GM23338 (cell line): ENCODE measurements at regions not wholly inside any gene's neighbourhood (a gene's known extent, or its start where the extent isn't known, plus 50 kb on each side); places are given as distances from the start of the nearest gene placed in this dataset.

Experiments
- CREB1 ChIP-seq: fragments of 250-450 bp; sonication (Bioruptor Pico); IDR thresholded peaks from 2 replicates; pipeline ENCODE4 v1.5.0; 2020; ENCODE audit warnings: low read depth, mild to moderate bottlenecking, moderate library complexity
- EZH2 ChIP-seq: fragments of 200-600 bp; sonication (generic); IDR thresholded peaks from one replicate; pipeline ENCODE4 v1.8.0; 2017; ENCODE audit warnings: antibody characterized with exemption, mild to moderate bottlenecking, low read depth; ENCODE audit not compliant: unreplicated experiment
- EZH2phosphoT487 ChIP-seq: fragments of 200-600 bp; sonication (generic); IDR thresholded peaks from one replicate; pipeline ENCODE4 v1.8.1; 2018; ENCODE audit warnings: antibody characterized with exemption; ENCODE audit not compliant: unreplicated experiment
- JUNB ChIP-seq: IDR thresholded peaks from one replicate; pipeline ENCODE4 v1.6.1; 2016; ENCODE audit warnings: antibody characterized with exemption; ENCODE audit not compliant: unreplicated experiment
- POLR2AphosphoS5 ChIP-seq: IDR thresholded peaks from 2 replicates; pipeline ENCODE4 v1.6.1; 2016; ENCODE audit warnings: antibody characterized with exemption, low read depth
- ZNF114 ChIP-seq: fragments of 250-450 bp; sonication (Bioruptor Pico); IDR thresholded peaks from 2 replicates; pipeline ENCODE4 v1.5.0; 2020; ENCODE audit warnings: mild to moderate bottlenecking, moderate library complexity
- ZNF331 ChIP-seq: fragments of 250-450 bp; sonication (Bioruptor Pico); IDR thresholded peaks from 2 replicates; pipeline ENCODE4 v1.5.0; 2020; ENCODE audit warnings: low read depth, mild to moderate bottlenecking, moderate library complexity
- TF ChIP-seq, protein P1 (sequence below): IDR thresholded peaks from one replicate; pipeline ENCODE4 v1.6.1; 2018; ENCODE audit warnings: antibody characterized with exemption; ENCODE audit not compliant: unreplicated experiment
- TF ChIP-seq, protein P2 (sequence below), 2 experiments: fragments of 200-600 bp in 1 of 2; sonication (generic) in 1 of 2; conservative IDR thresholded peaks; 2 replicates each; pipeline versions ENCODE4 v1.5.1 to v1.6.1; 2016 to 2017; ENCODE audit warnings: antibody characterized with exemption in 2 of 2, low read depth in 2 of 2, mild to moderate bottlenecking in 2 of 2, moderate library complexity in 1 of 2
- TF ChIP-seq, protein P3 (sequence below): fragments of 250-450 bp; sonication (Bioruptor Pico); IDR thresholded peaks from 2 replicates; pipeline ENCODE4 v1.5.0; 2020; ENCODE audit warnings: mild to moderate bottlenecking, moderate library complexity

DNA sequence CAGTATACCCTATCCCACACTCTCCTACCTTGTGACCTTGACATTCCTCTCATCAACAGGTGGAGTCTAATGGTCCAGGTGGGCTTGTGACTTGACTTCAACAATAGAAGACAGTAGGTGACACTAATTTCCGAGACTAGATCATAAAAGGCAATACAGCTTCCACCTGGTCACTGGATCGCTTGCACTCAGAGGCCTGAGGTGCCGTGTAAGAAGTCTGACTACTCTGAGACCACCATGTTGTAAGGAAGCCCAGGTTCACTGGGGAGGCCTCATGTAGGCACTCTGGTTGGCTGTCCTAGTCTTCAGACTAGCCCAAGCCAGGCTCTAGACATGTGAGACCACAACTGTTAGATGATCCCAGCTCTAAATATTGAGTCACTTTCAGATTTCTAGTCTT lies 370.4 kb downstream of the MID1IP1 start:
- no peak for TF ChIP-seq EZH2
- TF ChIP-seq, protein P1, sequence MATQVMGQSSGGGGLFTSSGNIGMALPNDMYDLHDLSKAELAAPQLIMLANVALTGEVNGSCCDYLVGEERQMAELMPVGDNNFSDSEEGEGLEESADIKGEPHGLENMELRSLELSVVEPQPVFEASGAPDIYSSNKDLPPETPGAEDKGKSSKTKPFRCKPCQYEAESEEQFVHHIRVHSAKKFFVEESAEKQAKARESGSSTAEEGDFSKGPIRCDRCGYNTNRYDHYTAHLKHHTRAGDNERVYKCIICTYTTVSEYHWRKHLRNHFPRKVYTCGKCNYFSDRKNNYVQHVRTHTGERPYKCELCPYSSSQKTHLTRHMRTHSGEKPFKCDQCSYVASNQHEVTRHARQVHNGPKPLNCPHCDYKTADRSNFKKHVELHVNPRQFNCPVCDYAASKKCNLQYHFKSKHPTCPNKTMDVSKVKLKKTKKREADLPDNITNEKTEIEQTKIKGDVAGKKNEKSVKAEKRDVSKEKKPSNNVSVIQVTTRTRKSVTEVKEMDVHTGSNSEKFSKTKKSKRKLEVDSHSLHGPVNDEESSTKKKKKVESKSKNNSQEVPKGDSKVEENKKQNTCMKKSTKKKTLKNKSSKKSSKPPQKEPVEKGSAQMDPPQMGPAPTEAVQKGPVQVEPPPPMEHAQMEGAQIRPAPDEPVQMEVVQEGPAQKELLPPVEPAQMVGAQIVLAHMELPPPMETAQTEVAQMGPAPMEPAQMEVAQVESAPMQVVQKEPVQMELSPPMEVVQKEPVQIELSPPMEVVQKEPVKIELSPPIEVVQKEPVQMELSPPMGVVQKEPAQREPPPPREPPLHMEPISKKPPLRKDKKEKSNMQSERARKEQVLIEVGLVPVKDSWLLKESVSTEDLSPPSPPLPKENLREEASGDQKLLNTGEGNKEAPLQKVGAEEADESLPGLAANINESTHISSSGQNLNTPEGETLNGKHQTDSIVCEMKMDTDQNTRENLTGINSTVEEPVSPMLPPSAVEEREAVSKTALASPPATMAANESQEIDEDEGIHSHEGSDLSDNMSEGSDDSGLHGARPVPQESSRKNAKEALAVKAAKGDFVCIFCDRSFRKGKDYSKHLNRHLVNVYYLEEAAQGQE, result no peak
- no peak for TF ChIP-seq POLR2AphosphoS5
- TF ChIP-seq, protein P2, sequence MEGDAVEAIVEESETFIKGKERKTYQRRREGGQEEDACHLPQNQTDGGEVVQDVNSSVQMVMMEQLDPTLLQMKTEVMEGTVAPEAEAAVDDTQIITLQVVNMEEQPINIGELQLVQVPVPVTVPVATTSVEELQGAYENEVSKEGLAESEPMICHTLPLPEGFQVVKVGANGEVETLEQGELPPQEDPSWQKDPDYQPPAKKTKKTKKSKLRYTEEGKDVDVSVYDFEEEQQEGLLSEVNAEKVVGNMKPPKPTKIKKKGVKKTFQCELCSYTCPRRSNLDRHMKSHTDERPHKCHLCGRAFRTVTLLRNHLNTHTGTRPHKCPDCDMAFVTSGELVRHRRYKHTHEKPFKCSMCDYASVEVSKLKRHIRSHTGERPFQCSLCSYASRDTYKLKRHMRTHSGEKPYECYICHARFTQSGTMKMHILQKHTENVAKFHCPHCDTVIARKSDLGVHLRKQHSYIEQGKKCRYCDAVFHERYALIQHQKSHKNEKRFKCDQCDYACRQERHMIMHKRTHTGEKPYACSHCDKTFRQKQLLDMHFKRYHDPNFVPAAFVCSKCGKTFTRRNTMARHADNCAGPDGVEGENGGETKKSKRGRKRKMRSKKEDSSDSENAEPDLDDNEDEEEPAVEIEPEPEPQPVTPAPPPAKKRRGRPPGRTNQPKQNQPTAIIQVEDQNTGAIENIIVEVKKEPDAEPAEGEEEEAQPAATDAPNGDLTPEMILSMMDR (conservative IDR thresholded peaks at IDR 0.05; ENCODE audit: low read depth in 2 of 2), result no peak
- TF ChIP-seq, protein P3, sequence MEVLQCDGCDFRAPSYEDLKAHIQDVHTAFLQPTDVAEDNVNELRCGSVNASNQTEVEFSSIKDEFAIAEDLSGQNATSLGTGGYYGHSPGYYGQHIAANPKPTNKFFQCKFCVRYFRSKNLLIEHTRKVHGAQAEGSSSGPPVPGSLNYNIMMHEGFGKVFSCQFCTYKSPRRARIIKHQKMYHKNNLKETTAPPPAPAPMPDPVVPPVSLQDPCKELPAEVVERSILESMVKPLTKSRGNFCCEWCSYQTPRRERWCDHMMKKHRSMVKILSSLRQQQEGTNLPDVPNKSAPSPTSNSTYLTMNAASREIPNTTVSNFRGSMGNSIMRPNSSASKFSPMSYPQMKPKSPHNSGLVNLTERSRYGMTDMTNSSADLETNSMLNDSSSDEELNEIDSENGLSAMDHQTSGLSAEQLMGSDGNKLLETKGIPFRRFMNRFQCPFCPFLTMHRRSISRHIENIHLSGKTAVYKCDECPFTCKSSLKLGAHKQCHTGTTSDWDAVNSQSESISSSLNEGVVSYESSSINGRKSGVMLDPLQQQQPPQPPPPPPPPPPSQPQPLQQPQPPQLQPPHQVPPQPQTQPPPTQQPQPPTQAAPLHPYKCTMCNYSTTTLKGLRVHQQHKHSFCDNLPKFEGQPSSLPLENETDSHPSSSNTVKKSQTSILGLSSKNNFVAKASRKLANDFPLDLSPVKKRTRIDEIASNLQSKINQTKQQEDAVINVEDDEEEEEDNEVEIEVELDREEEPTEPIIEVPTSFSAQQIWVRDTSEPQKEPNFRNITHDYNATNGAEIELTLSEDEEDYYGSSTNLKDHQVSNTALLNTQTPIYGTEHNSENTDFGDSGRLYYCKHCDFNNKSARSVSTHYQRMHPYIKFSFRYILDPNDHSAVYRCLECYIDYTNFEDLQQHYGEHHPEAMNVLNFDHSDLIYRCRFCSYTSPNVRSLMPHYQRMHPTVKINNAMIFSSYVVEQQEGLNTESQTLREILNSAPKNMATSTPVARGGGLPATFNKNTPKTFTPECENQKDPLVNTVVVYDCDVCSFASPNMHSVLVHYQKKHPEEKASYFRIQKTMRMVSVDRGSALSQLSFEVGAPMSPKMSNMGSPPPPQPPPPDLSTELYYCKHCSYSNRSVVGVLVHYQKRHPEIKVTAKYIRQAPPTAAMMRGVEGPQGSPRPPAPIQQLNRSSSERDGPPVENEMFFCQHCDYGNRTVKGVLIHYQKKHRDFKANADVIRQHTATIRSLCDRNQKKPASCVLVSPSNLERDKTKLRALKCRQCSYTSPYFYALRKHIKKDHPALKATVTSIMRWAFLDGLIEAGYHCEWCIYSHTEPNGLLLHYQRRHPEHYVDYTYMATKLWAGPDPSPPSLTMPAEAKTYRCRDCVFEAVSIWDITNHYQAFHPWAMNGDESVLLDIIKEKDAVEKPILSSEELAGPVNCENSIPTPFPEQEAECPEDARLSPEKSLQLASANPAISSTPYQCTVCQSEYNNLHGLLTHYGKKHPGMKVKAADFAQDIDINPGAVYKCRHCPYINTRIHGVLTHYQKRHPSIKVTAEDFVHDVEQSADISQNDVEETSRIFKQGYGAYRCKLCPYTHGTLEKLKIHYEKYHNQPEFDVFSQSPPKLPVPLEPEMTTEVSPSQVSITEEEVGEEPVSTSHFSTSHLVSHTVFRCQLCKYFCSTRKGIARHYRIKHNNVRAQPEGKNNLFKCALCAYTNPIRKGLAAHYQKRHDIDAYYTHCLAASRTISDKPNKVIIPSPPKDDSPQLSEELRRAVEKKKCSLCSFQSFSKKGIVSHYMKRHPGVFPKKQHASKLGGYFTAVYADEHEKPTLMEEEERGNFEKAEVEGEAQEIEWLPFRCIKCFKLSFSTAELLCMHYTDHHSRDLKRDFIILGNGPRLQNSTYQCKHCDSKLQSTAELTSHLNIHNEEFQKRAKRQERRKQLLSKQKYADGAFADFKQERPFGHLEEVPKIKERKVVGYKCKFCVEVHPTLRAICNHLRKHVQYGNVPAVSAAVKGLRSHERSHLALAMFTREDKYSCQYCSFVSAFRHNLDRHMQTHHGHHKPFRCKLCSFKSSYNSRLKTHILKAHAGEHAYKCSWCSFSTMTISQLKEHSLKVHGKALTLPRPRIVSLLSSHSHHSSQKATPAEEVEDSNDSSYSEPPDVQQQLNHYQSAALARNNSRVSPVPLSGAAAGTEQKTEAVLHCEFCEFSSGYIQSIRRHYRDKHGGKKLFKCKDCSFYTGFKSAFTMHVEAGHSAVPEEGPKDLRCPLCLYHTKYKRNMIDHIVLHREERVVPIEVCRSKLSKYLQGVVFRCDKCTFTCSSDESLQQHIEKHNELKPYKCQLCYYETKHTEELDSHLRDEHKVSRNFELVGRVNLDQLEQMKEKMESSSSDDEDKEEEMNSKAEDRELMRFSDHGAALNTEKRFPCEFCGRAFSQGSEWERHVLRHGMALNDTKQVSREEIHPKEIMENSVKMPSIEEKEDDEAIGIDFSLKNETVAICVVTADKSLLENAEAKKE (CRISPR knock-in tag), result no peak
- TF ChIP-seq EZH2phosphoT487, result no peak
- TF ChIP-seq CREB1, result no peak
- TF ChIP-seq ZNF331 (CRISPR knock-in tag), result no peak
- no peak for TF ChIP-seq ZNF114 (CRISPR knock-in tag)
- no peak for TF ChIP-seq JUNB
